Tibial nerve (tissue), 4 donors: ENCODE measurements at regions not wholly inside any gene's neighbourhood (a gene's known extent, or its start where the extent isn't known, plus 50 kb on each side); places are given as distances from the start of the nearest gene placed in this dataset.
A peak's percentile ranks its signal among the peaks of the same experiment; 100 is the strongest.

ENCODE experiments used
- DNase-seq, 2 donors: peaks; one replicate each; pipeline ENCODE4 v3.0.0-alpha.2; 2019; ENCODE audit warnings: low spot score in 2 of 2
- H3K27ac ChIP-seq, 4 donors: fragments of 200-600 bp; sonication (generic) in 3 of 4; one replicate each; pipeline ENCODE4 v1.5.1; 2017 to 2019; ENCODE audit warnings: mild to moderate bottlenecking in 1 of 4
- H3K27me3 ChIP-seq, 2 donors: fragments of 200-600 bp; sonication (generic) in 1 of 2; one replicate each; pipeline versions ENCODE4 v1.5.1 to v1.6.0; 2017 to 2019
- H3K36me3 ChIP-seq, 3 donors: fragments of 200-600 bp; sonication (generic); one replicate each; pipeline ENCODE4 v1.5.1; 2018 to 2019
- H3K4me1 ChIP-seq, 4 donors: fragments of 200-600 bp; sonication (generic) in 3 of 4; one replicate each; pipeline ENCODE4 v1.5.1; 2017 to 2019
- H3K4me3 ChIP-seq, 4 donors: fragments of 200-600 bp; sonication (generic) in 3 of 4; one replicate each; pipeline ENCODE4 v1.5.1; 2017 to 2019; ENCODE audit warnings: mild to moderate bottlenecking in 1 of 4, moderate library complexity in 1 of 4
- H3K9me3 ChIP-seq, 4 donors: fragments of 200-600 bp; sonication (generic) in 3 of 4; one replicate each; pipeline ENCODE4 v1.5.1; 2017 to 2019
- CTCF ChIP-seq, 5 experiments: fragments of 200-600 bp in 3 of 5; fragments of 450-650 bp in 2 of 5; sonication (generic) in 3 of 5; IDR thresholded peaks; one replicate each; pipeline ENCODE4 v1.5.1; 2016 to 2019; ENCODE audit warnings: antibody characterized with exemption in 5 of 5, mild to moderate bottlenecking in 3 of 5, moderate library complexity in 2 of 5
- EP300 ChIP-seq, 2 donors: sonication (generic); formaldehyde crosslinking; IDR thresholded peaks; one replicate each; pipeline ENCODE4 v1.6.1; 2017; ENCODE audit warnings: antibody characterized with exemption in 2 of 2, mild to moderate bottlenecking in 1 of 2
- POLR2A ChIP-seq, 2 donors: fragments of 450-650 bp; IDR thresholded peaks; one replicate each; pipeline ENCODE4 v1.6.1; 2017; ENCODE audit warnings: antibody characterized with exemption in 2 of 2, mild to moderate bottlenecking in 2 of 2, moderate library complexity in 2 of 2
- WGBS, 2 donors: methylation state at CpG; one replicate each; pipeline ENCODE4 v1.1.5; 2018; 5-methylcytosine and 5-hydroxymethylcytosine counted together

GRCh38 chr9:108759399-108759798, 96.4 kb downstream of the ACTL7B start:
- H3K4me1 ChIP-seq = peaks cover 0 to 8% (median 2%) of the 10 kb centered on the region in 4 donors
- WGBS, 2 donors = 85 to 93% methylated on average over 3 of the region's 3 CpGs
- H3K27me3 ChIP-seq = no peaks in the 10 kb centered on the region
- no peaks in the 10 kb centered on the region for H3K36me3 ChIP-seq
- TF ChIP-seq POLR2A (IDR thresholded peaks at IDR 0.05) (no peak), EP300 (IDR thresholded peaks at IDR 0.05) (no peak), CTCF (IDR thresholded peaks at IDR 0.05) (no peak)
- peak overlapping the region in 1 of 4 donors; percentile 22 for H3K27ac ChIP-seq
- DNase-seq = no peak
- H3K9me3 ChIP-seq = no peaks in the 10 kb centered on the region
- H3K4me3 ChIP-seq = no peak overlapping the region

GRCh38 chr9:108756746-108757490, 98.9 kb downstream of the ACTL7B start:
- no peaks in the 10 kb centered on the region for H3K27me3 ChIP-seq
- H3K9me3 ChIP-seq = no peaks in the 10 kb centered on the region
- WGBS, 2 donors = 68 to 69% methylated on average over 3 of the region's 3 CpGs
- H3K4me1 ChIP-seq = peaks cover 0 to 8% (median 2%) of the 10 kb centered on the region in 4 donors
- H3K27ac ChIP-seq = no peak overlapping the region
- TF ChIP-seq POLR2A (IDR thresholded peaks at IDR 0.05) (no peak), CTCF (IDR thresholded peaks at IDR 0.05) (no peak), EP300 (IDR thresholded peaks at IDR 0.05) (no peak)
- no peaks in the 10 kb centered on the region for H3K36me3 ChIP-seq
- DNase-seq = no peak
- no peak overlapping the region for H3K4me3 ChIP-seq

- H3K27ac ChIP-seq = no peak overlapping the region
- TF ChIP-seq CTCF (IDR thresholded peaks at IDR 0.05) (no peak), EP300 (IDR thresholded peaks at IDR 0.05) (no peak), POLR2A (IDR thresholded peaks at IDR 0.05) (no peak)
- H3K36me3 ChIP-seq = no peaks in the 10 kb centered on the region
- WGBS, 2 donors = 57 to 61% methylated on average over 3 of the region's 3 CpGs
- no peak for DNase-seq
- peaks cover 0 to under 1% (median 0%) of the 10 kb centered on the region in 4 donors for H3K4me1 ChIP-seq
- H3K27me3 ChIP-seq = no peaks in the 10 kb centered on the region
- no peak overlapping the region for H3K4me3 ChIP-seq
- H3K9me3 ChIP-seq = no peaks in the 10 kb centered on the region
These were observed 99.8 kb downstream of the ACTL7B start for GRCh38 chr9:108755979-108756378.

- Histone ChIP-seq H3K4me1 (no peaks in the 10 kb centered on the region), H3K27me3 (no peaks in the 10 kb centered on the region), H3K36me3 (no peaks in the 10 kb centered on the region), H3K27ac (no peak overlapping the region), H3K9me3 (no peaks in the 10 kb centered on the region), H3K4me3 (no peak overlapping the region)
- TF ChIP-seq EP300 (IDR thresholded peaks at IDR 0.05) (no peak), POLR2A (IDR thresholded peaks at IDR 0.05) (no peak), CTCF (IDR thresholded peaks at IDR 0.05) (no peak)
- no peak for DNase-seq
These were observed 104.4 kb downstream of the ACTL7B start for GRCh38 chr9:108751369-108751768.

- 71 to 75% methylated on average over 6 of the region's 6 CpGs for WGBS, 2 donors
- Histone ChIP-seq H3K4me3 (no peak overlapping the region), H3K27me3 (no peaks in the 10 kb centered on the region), H3K27ac (no peak overlapping the region), H3K4me1 (no peaks in the 10 kb centered on the region), H3K36me3 (no peaks in the 10 kb centered on the region), H3K9me3 (no peaks in the 10 kb centered on the region)
- no peak for DNase-seq
- TF ChIP-seq POLR2A (IDR thresholded peaks at IDR 0.05) (no peak), EP300 (IDR thresholded peaks at IDR 0.05) (no peak), CTCF (IDR thresholded peaks at IDR 0.05) (no peak)
These were observed 105.0 kb downstream of the ACTL7B start for GRCh38 chr9:108750661-108751215.
